OCI-LY3 (cell line): ENCODE measurements at regions not wholly inside any gene's neighbourhood (a gene's known extent, or its start where the extent isn't known, plus 50 kb on each side); places are given as distances from the start of the nearest gene placed in this dataset.
A peak's percentile ranks its signal among the peaks of the same experiment; 100 is the strongest.

ENCODE experiments used
- H2AFZ ChIP-seq: fragments of 200-600, 300-600 bp; shearing (Covaris generic); 2 replicates; pipeline ENCODE4 v1.6.0; 2014; ENCODE audit warnings: antibody characterized with exemption, low read depth, low read length
- H3K27ac ChIP-seq: fragments of 200-600, 300-600 bp; sonication (generic); 2 replicates; pipeline ENCODE4 v1.5.1; 2014; ENCODE audit warnings: mild to moderate bottlenecking, low read length, moderate library complexity, mixed read lengths
- H3K27me3 ChIP-seq: fragments of 200-600, 300-600 bp; sonication (generic); 2 replicates; pipeline ENCODE4 v1.6.1; 2014; ENCODE audit warnings: low read depth, low read length, mixed read lengths
- H3K36me3 ChIP-seq: fragments of 200-600, 300-600 bp; sonication (generic); replicated peaks from 2 replicates; pipeline ENCODE3; 2014; ENCODE audit warnings: low read depth, low read length, mixed read lengths
- H3K4me1 ChIP-seq: fragments of 300-600, 200-600 bp; sonication (generic); 2 replicates; pipeline ENCODE4 v1.6.1; 2014; ENCODE audit warnings: low read length, mixed read lengths
- H3K4me2 ChIP-seq: fragments of 200-600, 300-600 bp; sonication (generic); 2 replicates; pipeline ENCODE4 v1.6.1; 2014; ENCODE audit warnings: low read length, mixed read lengths
- H3K4me3 ChIP-seq: fragments of 300-600, 200-600 bp; sonication (generic); 2 replicates; pipeline ENCODE4 v1.5.1; 2014; ENCODE audit warnings: antibody characterized with exemption, mild to moderate bottlenecking, low read length, moderate library complexity
- H3K79me2 ChIP-seq: fragments of 300-600, 200-600 bp; shearing (Covaris generic); 2 replicates; pipeline ENCODE4 v1.6.1; 2014; ENCODE audit warnings: mild to moderate bottlenecking, low read length, mixed read lengths
- H3K9ac ChIP-seq: fragments of 300-600, 200-600 bp; shearing (Covaris generic); 2 replicates; pipeline ENCODE4 v1.6.0; 2014; ENCODE audit warnings: mild to moderate bottlenecking, low read length, moderate library complexity
- H3K9me3 ChIP-seq: fragments of 200-600, 300-600 bp; shearing (Covaris generic); 2 replicates; pipeline ENCODE4 v1.6.1; 2014; ENCODE audit warnings: low read length, mixed read lengths; ENCODE audit not compliant: insufficient read depth
- H4K20me1 ChIP-seq: fragments of 200-600, 300-600 bp; sonication (generic); 2 replicates; pipeline ENCODE4 v1.6.1; 2016; ENCODE audit warnings: low read length, mixed read lengths; ENCODE audit not compliant: insufficient read depth
- CTCF ChIP-seq: fragments of 200-600, 300-600 bp; sonication (generic); IDR thresholded peaks from 2 replicates; pipeline ENCODE4 v1.5.1; 2014; ENCODE audit warnings: antibody characterized with exemption, low read length, low read depth
- EZH2phosphoT487 ChIP-seq: fragments of 200-600 bp; shearing (Covaris generic); IDR thresholded peaks from 2 replicates; pipeline ENCODE4 v1.6.1; 2018; ENCODE audit warnings: antibody characterized with exemption, mixed run types, low read depth

GRCh38 chr16:79264237-79265109 lies 336.1 kb downstream of the MAF start:
- TF ChIP-seq CTCF (no peak), EZH2phosphoT487 (no peak)
- Histone ChIP-seq H3K9me3 (peaks cover 6% of the 10 kb centered on the region; the same call in 1 of the 2 replicates), H3K27ac (no peak overlapping the region), H3K27me3 (peaks cover 92% of the 10 kb centered on the region), H3K9ac (no peak overlapping the region), H4K20me1 (peaks cover 46% of the 10 kb centered on the region), H3K4me2 (no peak overlapping the region), H3K4me3 (no peak overlapping the region), H2AFZ (no peak overlapping the region), H3K36me3 (no peaks in the 10 kb centered on the region), H3K79me2 (no peaks in the 10 kb centered on the region), H3K4me1 (peaks cover 31% of the 10 kb centered on the region)

- Histone ChIP-seq H3K4me2 (peak overlapping the region; percentile 13), H3K4me3 (no peak overlapping the region), H3K27ac (no peak overlapping the region), H3K36me3 (no peaks in the 10 kb centered on the region), H3K9ac (no peak overlapping the region), H3K27me3 (peaks cover 95% of the 10 kb centered on the region), H3K9me3 (peaks cover 6% of the 10 kb centered on the region; the same call in 1 of the 2 replicates), H3K4me1 (peaks cover 23% of the 10 kb centered on the region), H4K20me1 (peaks cover 48% of the 10 kb centered on the region), H2AFZ (no peak overlapping the region), H3K79me2 (no peaks in the 10 kb centered on the region)
- TF ChIP-seq EZH2phosphoT487 (no peak), CTCF (no peak)
These were observed 337.1 kb downstream of the MAF start for GRCh38 chr16:79263425-79263824.
